ENCODE measurements at regions not wholly inside any gene's neighbourhood (a gene's known extent, or its start where the extent isn't known, plus 50 kb on each side); places are given as distances from the start of the nearest gene placed in this dataset.

DNA sequence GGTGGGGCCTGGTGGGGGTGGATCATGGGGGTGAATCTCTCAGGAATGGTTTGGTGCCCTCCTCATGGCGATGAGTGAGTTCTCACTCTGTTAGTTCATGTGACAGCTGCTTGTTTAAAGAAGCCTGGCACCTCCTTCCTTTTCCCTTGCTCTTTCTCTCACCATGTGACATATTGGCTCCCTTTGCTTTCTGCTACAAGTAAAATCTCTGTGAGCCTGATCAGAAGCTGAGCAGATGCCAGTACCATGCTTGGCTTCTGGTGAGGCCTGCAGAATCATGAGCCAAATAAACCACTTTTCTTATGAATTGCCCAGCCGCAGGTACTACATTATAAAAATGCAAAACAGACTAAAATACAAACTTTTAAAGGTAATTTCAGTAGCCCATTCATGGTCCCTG is 73.4 kb upstream of the TEX51 start:
- TF ChIP-seq EGR1 (IDR thresholded peaks at IDR 0.05) (no peak), NFIC (IDR thresholded peaks at IDR 0.05) (no peak), EP300 (IDR thresholded peaks at IDR 0.05; ENCODE audit: borderline replicate concordance) (no peak), RAD21 (IDR thresholded peaks at IDR 0.05; ENCODE audit: low read depth) (no peak), TAF1 (IDR thresholded peaks at IDR 0.05; ENCODE audit: low read depth) (no peak), YY1 (IDR thresholded peaks at IDR 0.05; ENCODE audit: low read depth) (no peak), FOXM1 (IDR thresholded peaks at IDR 0.05; ENCODE audit: borderline replicate concordance, low read depth) (no peak)

All from Ishikawa (cell line).